ENCODE measurements at regions not wholly inside any gene's neighbourhood (a gene's known extent, or its start where the extent isn't known, plus 50 kb on each side); places are given as distances from the start of the nearest gene placed in this dataset.

- no TSS peak for BruUV-seq (replicated peaks)
- H3K27me3 ChIP-seq (ENCODE audit: low read length) = no peaks in the 10 kb centered on the region
- H3K9me3 ChIP-seq (ENCODE audit: low read length) = no peaks in the 10 kb centered on the region
- H3K27ac ChIP-seq (ENCODE audit: low read length) = no peak overlapping the region
- H4K20me1 ChIP-seq (ENCODE audit: low read length) = no peaks in the 10 kb centered on the region
- H3K9ac ChIP-seq (ENCODE audit: low read length) = no peak overlapping the region
- no peaks in the 10 kb centered on the region for H3K79me2 ChIP-seq (ENCODE audit: low read length)
- TF ChIP-seq CTCF (conservative IDR thresholded peaks at IDR 0.05; ENCODE audit: low read depth, low read length) = no peak
- TF ChIP-seq EZH2phosphoT487 (IDR thresholded peaks at IDR 0.05; ENCODE audit: borderline replicate concordance, low read length) = no peak
- TF ChIP-seq EZH2 (IDR thresholded peaks at IDR 0.05; ENCODE audit: low read length, unreplicated experiment) = no peak
- no peak overlapping the region for H3K4me3 ChIP-seq (ENCODE audit: low read length)
- no peak for DNase-seq
- H3K4me2 ChIP-seq (ENCODE audit: low read length) = no peak overlapping the region
- no peaks in the 10 kb centered on the region for H3K4me1 ChIP-seq (ENCODE audit: insufficient read depth, low read length)
- CTCF ChIA-PET = no interaction called here
- POLR2A ChIA-PET (ENCODE audit: unreplicated experiment) = no interaction called here
- no peaks in the 10 kb centered on the region for H3K9me2 ChIP-seq (replicated peaks; ENCODE audit: low read length)
- intact Hi-C loops (cut with micrococcal nuclease) = no loop called here
- no peak for ATAC-seq
- H2AFZ ChIP-seq (ENCODE audit: low read length) = no peak overlapping the region
- no peaks in the 10 kb centered on the region for H3F3A ChIP-seq (ENCODE audit: low read length, unreplicated experiment)
- H3K36me3 ChIP-seq (ENCODE audit: low read depth, low read length) = no peaks in the 10 kb centered on the region
Measured at GRCh38 chr13:103758222-103758621, 692.0 kb upstream of the SLC10A2 start.

- TF ChIP-seq EZH2 (IDR thresholded peaks at IDR 0.05; ENCODE audit: low read length, unreplicated experiment) (no peak), EZH2phosphoT487 (IDR thresholded peaks at IDR 0.05; ENCODE audit: borderline replicate concordance, low read length) (no peak), CTCF (conservative IDR thresholded peaks at IDR 0.05; ENCODE audit: low read depth, low read length) (no peak)
- Histone ChIP-seq H2AFZ (ENCODE audit: low read length) (no peak overlapping the region), H3K9me2 (replicated peaks; ENCODE audit: low read length) (no peaks in the 10 kb centered on the region), H3F3A (ENCODE audit: low read length, unreplicated experiment) (no peaks in the 10 kb centered on the region), H3K27me3 (ENCODE audit: low read length) (no peaks in the 10 kb centered on the region), H3K27ac (ENCODE audit: low read length) (no peak overlapping the region), H3K4me3 (ENCODE audit: low read length) (no peak overlapping the region), H3K79me2 (ENCODE audit: low read length) (no peaks in the 10 kb centered on the region), H3K9me3 (ENCODE audit: low read length) (no peaks in the 10 kb centered on the region), H3K4me2 (ENCODE audit: low read length) (no peak overlapping the region), H3K9ac (ENCODE audit: low read length) (no peak overlapping the region), H4K20me1 (ENCODE audit: low read length) (no peaks in the 10 kb centered on the region), H3K4me1 (ENCODE audit: insufficient read depth, low read length) (no peaks in the 10 kb centered on the region), H3K36me3 (ENCODE audit: low read depth, low read length) (no peaks in the 10 kb centered on the region)
- DNase-seq (no peak), ATAC-seq (no peak)
- POLR2A ChIA-PET (ENCODE audit: unreplicated experiment) = no interaction called here
- CTCF ChIA-PET = no interaction called here
- no TSS peak for BruUV-seq (replicated peaks)
- intact Hi-C loops (cut with micrococcal nuclease) = no loop called here
Measured at GRCh38 chr13:103757361-103757760, 691.1 kb upstream of the SLC10A2 start.

- no peak overlapping the region for H3K27ac ChIP-seq (ENCODE audit: low read length)
- ChIA-PET CTCF (no interaction called here), POLR2A (ENCODE audit: unreplicated experiment) (no interaction called here)
- TF ChIP-seq CTCF (conservative IDR thresholded peaks at IDR 0.05; ENCODE audit: low read depth, low read length) (no peak), EZH2 (IDR thresholded peaks at IDR 0.05; ENCODE audit: low read length, unreplicated experiment) (no peak), EZH2phosphoT487 (IDR thresholded peaks at IDR 0.05; ENCODE audit: borderline replicate concordance, low read length) (no peak)
- BruUV-seq (replicated peaks) = no TSS peak
- H3K4me3 ChIP-seq (ENCODE audit: low read length) = no peak overlapping the region
- H2AFZ ChIP-seq (ENCODE audit: low read length) = no peak overlapping the region
- H3K4me1 ChIP-seq (ENCODE audit: insufficient read depth, low read length) = no peaks in the 10 kb centered on the region
- DNase-seq = no peak
- no peaks in the 10 kb centered on the region for H3F3A ChIP-seq (ENCODE audit: low read length, unreplicated experiment)
- H3K79me2 ChIP-seq (ENCODE audit: low read length) = no peaks in the 10 kb centered on the region
- H3K27me3 ChIP-seq (ENCODE audit: low read length) = no peaks in the 10 kb centered on the region
- no peak for ATAC-seq
- no peak overlapping the region for H3K9ac ChIP-seq (ENCODE audit: low read length)
- H3K9me2 ChIP-seq (replicated peaks; ENCODE audit: low read length) = no peaks in the 10 kb centered on the region
- no peaks in the 10 kb centered on the region for H3K36me3 ChIP-seq (ENCODE audit: low read depth, low read length)
- no peaks in the 10 kb centered on the region for H4K20me1 ChIP-seq (ENCODE audit: low read length)
- intact Hi-C loops (cut with micrococcal nuclease) = no loop called here
- H3K9me3 ChIP-seq (ENCODE audit: low read length) = no peaks in the 10 kb centered on the region
- H3K4me2 ChIP-seq (ENCODE audit: low read length) = no peak overlapping the region
Measured at GRCh38 chr13:103754783-103755182, 688.6 kb upstream of the SLC10A2 start.
